SK-N-SH (cell line): ENCODE measurements at regions not wholly inside any gene's neighbourhood (a gene's known extent, or its start where the extent isn't known, plus 50 kb on each side); places are given as distances from the start of the nearest gene placed in this dataset.

Source experiments
- CTCF ChIA-PET: fragments of 300-600, 350-600 bp; formaldehyde crosslinking; extraction: SDS; loops from one replicate; lab custom pipeline; 2021; lab: Yijun Ruan, JAX
- POLR2A ChIA-PET: fragments of 350-600 bp; sonication (Branson Sonifier 250); formaldehyde crosslinking; extraction: SDS; loops from one replicate; lab custom pipeline; 2020; ENCODE audit warnings: antibody characterized with exemption, inconsistent platforms; lab: Yijun Ruan, JAX
- DNase-seq: peaks from one replicate; pipeline ENCODE4 v3.0.0; 2012
- H2AFZ ChIP-seq: fragments of 200-600 bp; sonication (generic); 2 replicates; pipeline ENCODE4 v1.8.1; 2016; ENCODE audit warnings: antibody characterized with exemption, mild to moderate bottlenecking, low read depth
- H3F3A ChIP-seq: fragments of 200-600 bp; sonication (generic); replicated peaks from 2 replicates; pipeline ENCODE3; 2016; ENCODE audit warnings: antibody characterized with exemption, mild to moderate bottlenecking; ENCODE audit not compliant: insufficient read depth
- H3K27ac ChIP-seq, 2 experiments: fragments of 200-500 bp in 1 of 2; fragments of 200-600 bp in 1 of 2; sonication (Bioruptor generic) in 1 of 2; sonication (generic), shearing (Covaris generic) in 1 of 2; 2 replicates each; pipeline versions ENCODE4 v1.5.1 to v1.6.1; 2014 to 2016; ENCODE audit warnings: low read depth in 2 of 2, inconsistent platforms in 1 of 2, low read length in 1 of 2, mild to moderate bottlenecking in 1 of 2, mixed read lengths in 1 of 2
- H3K27me3 ChIP-seq: fragments of 200-600 bp; sonication (generic), shearing (Covaris generic); 2 replicates; pipeline ENCODE4 v1.6.1; 2016; ENCODE audit warnings: mixed run types; ENCODE audit not compliant: insufficient read depth
- H3K36me3 ChIP-seq, 2 experiments: fragments of 200-500 bp in 1 of 2; fragments of 200-600 bp in 1 of 2; sonication (Bioruptor generic) in 1 of 2; sonication (generic) in 1 of 2; replicated peaks in 1 of 2; 2 replicates each; pipeline versions ENCODE3 to v1.5.1; 2014 to 2016; ENCODE audit warnings: low read length in 1 of 2, mild to moderate bottlenecking in 1 of 2; ENCODE audit not compliant: insufficient read depth in 2 of 2, control insufficient read depth in 1 of 2
- H3K4me1 ChIP-seq, 2 experiments: fragments of 200-500 bp in 1 of 2; fragments of 200-600 bp in 1 of 2; sonication (Bioruptor generic) in 1 of 2; sonication (generic), shearing (Covaris generic) in 1 of 2; 2 replicates each; pipeline versions ENCODE4 v1.5.1 to v1.6.1; 2014 to 2016; ENCODE audit warnings: low read depth in 1 of 2, low read length in 1 of 2, mixed run types in 1 of 2; ENCODE audit not compliant: insufficient read depth in 2 of 2, control insufficient read depth in 1 of 2
- H3K4me2 ChIP-seq: fragments of 200-600 bp; sonication (generic), shearing (Covaris generic); 2 replicates; pipeline ENCODE4 v1.6.1; 2017; ENCODE audit warnings: mixed run types
- H3K4me3 ChIP-seq, 2 experiments: fragments of 200-500 bp in 1 of 2; fragments of 200-600 bp in 1 of 2; sonication (Bioruptor generic) in 1 of 2; sonication (generic), shearing (Covaris generic) in 1 of 2; 2 replicates each; pipeline versions ENCODE4 v1.5.1 to v1.8.1; 2014 to 2016; ENCODE audit warnings: low read depth in 2 of 2, inconsistent platforms in 1 of 2, low read length in 1 of 2, mild to moderate bottlenecking in 1 of 2, mixed read lengths in 1 of 2, moderate library complexity in 1 of 2
- H3K79me2 ChIP-seq: fragments of 200-600 bp; sonication (generic); 2 replicates; pipeline ENCODE4 v1.8.1; 2017; ENCODE audit warnings: mild to moderate bottlenecking; ENCODE audit not compliant: insufficient read depth
- H3K9ac ChIP-seq: fragments of 200-600 bp; sonication (generic); 2 replicates; pipeline ENCODE4 v1.6.1; 2017; ENCODE audit warnings: mixed run types
- H3K9me2 ChIP-seq: fragments of 200-600 bp; sonication (generic); 2 replicates; pipeline ENCODE4 v1.6.1; 2017; ENCODE audit warnings: mixed run types
- H3K9me3 ChIP-seq: fragments of 200-600 bp; sonication (generic); 2 replicates; pipeline ENCODE4 v1.6.1; 2017; ENCODE audit warnings: mixed run types, mild to moderate bottlenecking, moderate library complexity
- H4K20me1 ChIP-seq: fragments of 200-600 bp; sonication (generic); 2 replicates; pipeline ENCODE4 v1.6.1; 2017; ENCODE audit warnings: mild to moderate bottlenecking, mixed run types; ENCODE audit not compliant: insufficient read depth
- CHD2 ChIP-seq: fragments of 150-350 bp; IDR thresholded peaks from 2 replicates; pipeline ENCODE4 v1.6.1; 2018; ENCODE audit warnings: low read length; ENCODE audit not compliant: partially characterized antibody
- ELF1 ChIP-seq: IDR thresholded peaks from 2 replicates; pipeline ENCODE4 v1.4.0; 2012
- EP300 ChIP-seq, 2 experiments: IDR thresholded peaks; 2 replicates each; pipeline versions ENCODE4 v1.4.0 to v1.6.1; 2012; ENCODE audit warnings: borderline replicate concordance in 1 of 2, low read depth in 1 of 2, low read length in 1 of 2
- EZH2phosphoT487 ChIP-seq: fragments of 200-600 bp; sonication (generic); IDR thresholded peaks from 2 replicates; pipeline ENCODE4 v1.6.1; 2017; ENCODE audit warnings: low read depth, mixed run types, mild to moderate bottlenecking, antibody characterized with exemption, moderate library complexity, borderline replicate concordance
- FOSL2 ChIP-seq: IDR thresholded peaks from 2 replicates; pipeline ENCODE4 v1.4.0; 2012; ENCODE audit warnings: low read depth, mild to moderate bottlenecking, moderate library complexity, borderline replicate concordance
- FOXJ3 ChIP-seq: sonication (generic); formaldehyde crosslinking; IDR thresholded peaks from 2 replicates; pipeline ENCODE4 v1.5.1; 2020; ENCODE audit warnings: mild to moderate bottlenecking, missing genetic modification reagents
- GABPA ChIP-seq: IDR thresholded peaks from 2 replicates; pipeline ENCODE4 v1.4.0; 2012; ENCODE audit warnings: low read depth, mild to moderate bottlenecking
- GATA2 ChIP-seq: sonication (generic); formaldehyde crosslinking; IDR thresholded peaks from 2 replicates; pipeline ENCODE4 v1.5.0; 2020; ENCODE audit warnings: mild to moderate bottlenecking, missing genetic modification reagents
- MAX ChIP-seq: IDR thresholded peaks from 2 replicates; pipeline ENCODE4 v1.4.0; 2012; ENCODE audit warnings: low read depth
- NRF1 ChIP-seq: IDR thresholded peaks from 2 replicates; pipeline ENCODE4 v1.6.1; 2012; ENCODE audit warnings: low read depth, mild to moderate bottlenecking, low read length
- PBX3 ChIP-seq: IDR thresholded peaks from 2 replicates; pipeline ENCODE4; 2012
- RCOR1 ChIP-seq: fragments of 150-350 bp; IDR thresholded peaks from 2 replicates; pipeline ENCODE4 v1.6.1; 2017; ENCODE audit warnings: antibody characterized with exemption, low read length
- SIN3A ChIP-seq: IDR thresholded peaks from 2 replicates; pipeline ENCODE4 v1.6.1; 2012; ENCODE audit warnings: low read depth, mild to moderate bottlenecking, low read length, moderate library complexity, borderline replicate concordance
- SMC3 ChIP-seq: IDR thresholded peaks from 2 replicates; pipeline ENCODE4 v1.6.1; 2012; ENCODE audit warnings: low read depth, low read length, improper control_type of control experiment
- TAF1 ChIP-seq: IDR thresholded peaks from 2 replicates; pipeline ENCODE4 v1.6.1; 2012; ENCODE audit warnings: low read depth, mild to moderate bottlenecking, low read length, moderate library complexity, borderline replicate concordance
- TEAD4 ChIP-seq: IDR thresholded peaks from 2 replicates; pipeline ENCODE4 v1.4.0; 2012; ENCODE audit warnings: mild to moderate bottlenecking, borderline replicate concordance; ENCODE audit not compliant: insufficient read depth
- ZBTB33 ChIP-seq: IDR thresholded peaks from 2 replicates; pipeline ENCODE4 v1.4.0; 2012; ENCODE audit warnings: low read depth, borderline replicate concordance
- WGBS: methylation state at CpG from one replicate; pipeline ENCODE4 v1.1.6; 2017; ENCODE audit warnings: low lambda C conversion rate; 5-methylcytosine and 5-hydroxymethylcytosine counted together

DNA sequence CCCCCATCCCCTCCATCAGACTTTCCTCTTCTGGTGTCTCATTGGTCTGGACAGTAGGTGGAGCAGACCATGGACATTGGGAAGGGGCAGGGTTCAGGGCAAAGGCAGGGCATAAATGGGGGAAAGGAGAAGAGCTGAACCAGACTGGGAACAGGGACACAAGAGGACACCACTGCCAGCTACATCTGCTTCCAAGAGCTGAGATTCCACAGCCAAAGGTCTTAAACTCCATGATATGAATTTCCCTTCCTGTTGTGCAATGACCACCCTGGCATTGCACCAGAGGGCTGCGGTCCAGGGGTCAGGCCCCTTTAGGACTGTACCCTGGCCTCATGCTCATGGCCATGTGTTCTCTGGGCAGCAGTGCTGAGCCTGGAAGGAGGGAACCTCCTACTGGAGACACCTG, 137.9 kb downstream of the MAFB start:
- H3K27me3 ChIP-seq, result no peaks in the 10 kb centered on the region
- H3K9me3 ChIP-seq, result no peaks in the 10 kb centered on the region
- no peak overlapping the region for H3K27ac ChIP-seq
- H3K4me2 ChIP-seq, result no peak overlapping the region
- no peak overlapping the region for H2AFZ ChIP-seq
- no peaks in the 10 kb centered on the region for H3F3A ChIP-seq
- POLR2A ChIA-PET, result no interaction called here
- no peaks in the 10 kb centered on the region for H3K79me2 ChIP-seq
- H4K20me1 ChIP-seq, result no peaks in the 10 kb centered on the region
- 80% methylated on average over 1 of the region's 1 CpG for WGBS
- H3K9me2 ChIP-seq, result no peaks in the 10 kb centered on the region
- no peak overlapping the region for H3K4me3 ChIP-seq
- H3K9ac ChIP-seq, result no peak overlapping the region
- CTCF ChIA-PET, result no interaction called here
- H3K4me1 ChIP-seq, result no peaks in the 10 kb centered on the region
- DNase-seq, result no peak
- TF ChIP-seq GATA2, result no peak
- no peaks in the 10 kb centered on the region for H3K36me3 ChIP-seq

GRCh38 chr20:40547483-40548091, 141.4 kb downstream of the MAFB start:
- 32% methylated on average over 2 of the region's 2 CpGs for WGBS
- Histone ChIP-seq H3K27ac (no peak overlapping the region), H3K4me1 (no peaks in the 10 kb centered on the region), H3K4me2 (no peak overlapping the region), H3K9me3 (no peaks in the 10 kb centered on the region), H3K36me3 (no peaks in the 10 kb centered on the region), H3K9me2 (no peaks in the 10 kb centered on the region), H4K20me1 (no peaks in the 10 kb centered on the region), H3F3A (no peaks in the 10 kb centered on the region), H3K79me2 (no peaks in the 10 kb centered on the region), H2AFZ (no peak overlapping the region), H3K9ac (no peak overlapping the region), H3K4me3 (no peak overlapping the region), H3K27me3 (no peaks in the 10 kb centered on the region; the same call in 1 of the 2 replicates)
- CTCF ChIA-PET, result interaction anchor here (1.1 kb wide), 1 partner anchor 416 kb away, joined by 3 read pairs; no protein-coding TSS in a partner anchor
- TF ChIP-seq ELF1, result no peak
- no peak for TF ChIP-seq CHD2
- no peak for TF ChIP-seq GABPA
- no peak for TF ChIP-seq SMC3
- TF ChIP-seq SIN3A, result no peak
- TF ChIP-seq EP300 (IDR thresholded peaks at IDR 0.05; ENCODE audit: borderline replicate concordance in 1 of 2, low read depth in 1 of 2, low read length in 1 of 2), result no peak
- TF ChIP-seq PBX3, result no peak
- TF ChIP-seq NRF1, result no peak
- TF ChIP-seq MAX, result no peak
- TF ChIP-seq EZH2phosphoT487, result no peak
- TF ChIP-seq FOSL2, result no peak
- TF ChIP-seq TAF1, result no peak
- no peak for TF ChIP-seq ZBTB33
- TF ChIP-seq TEAD4, result no peak
- no peak for TF ChIP-seq FOXJ3 (CRISPR knock-in tag)
- no peak for TF ChIP-seq RCOR1
- POLR2A ChIA-PET, result no interaction called here
- no peak for DNase-seq
